ENCODE measurements at regions not wholly inside any gene's neighbourhood (a gene's known extent, or its start where the extent isn't known, plus 50 kb on each side); places are given as distances from the start of the nearest gene placed in this dataset.

DNA sequence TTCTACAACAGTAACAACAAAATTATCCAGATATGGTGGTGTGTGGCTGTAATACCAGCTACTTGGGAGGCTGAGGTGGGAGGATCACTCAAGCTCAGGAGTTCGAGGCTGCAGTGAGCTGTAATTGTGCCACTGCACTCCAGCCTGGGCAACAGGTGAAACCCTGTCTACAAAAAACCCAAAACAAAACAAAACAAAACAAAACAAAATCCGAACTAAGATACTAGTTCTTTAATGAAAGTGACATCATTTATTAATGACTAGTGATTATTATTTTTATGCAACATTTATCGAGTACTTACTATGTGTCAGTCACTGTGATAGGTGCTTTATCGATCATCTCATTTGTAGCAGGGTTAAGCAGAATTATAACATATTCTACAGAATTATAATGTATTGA is 196.9 kb upstream of the GDNF start:
- H3K4me2 ChIP-seq (ENCODE audit: extremely low read depth, insufficient read depth, low read length), result no peak overlapping the region
- TF ChIP-seq, protein P1, sequence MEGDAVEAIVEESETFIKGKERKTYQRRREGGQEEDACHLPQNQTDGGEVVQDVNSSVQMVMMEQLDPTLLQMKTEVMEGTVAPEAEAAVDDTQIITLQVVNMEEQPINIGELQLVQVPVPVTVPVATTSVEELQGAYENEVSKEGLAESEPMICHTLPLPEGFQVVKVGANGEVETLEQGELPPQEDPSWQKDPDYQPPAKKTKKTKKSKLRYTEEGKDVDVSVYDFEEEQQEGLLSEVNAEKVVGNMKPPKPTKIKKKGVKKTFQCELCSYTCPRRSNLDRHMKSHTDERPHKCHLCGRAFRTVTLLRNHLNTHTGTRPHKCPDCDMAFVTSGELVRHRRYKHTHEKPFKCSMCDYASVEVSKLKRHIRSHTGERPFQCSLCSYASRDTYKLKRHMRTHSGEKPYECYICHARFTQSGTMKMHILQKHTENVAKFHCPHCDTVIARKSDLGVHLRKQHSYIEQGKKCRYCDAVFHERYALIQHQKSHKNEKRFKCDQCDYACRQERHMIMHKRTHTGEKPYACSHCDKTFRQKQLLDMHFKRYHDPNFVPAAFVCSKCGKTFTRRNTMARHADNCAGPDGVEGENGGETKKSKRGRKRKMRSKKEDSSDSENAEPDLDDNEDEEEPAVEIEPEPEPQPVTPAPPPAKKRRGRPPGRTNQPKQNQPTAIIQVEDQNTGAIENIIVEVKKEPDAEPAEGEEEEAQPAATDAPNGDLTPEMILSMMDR (conservative IDR thresholded peaks at IDR 0.05 in 1 of 2, IDR thresholded peaks at IDR 0.05 in 1 of 2; ENCODE audit: low read depth in 1 of 2, low read length in 2 of 2), result no peak
- no peak for TF ChIP-seq EZH2 (IDR thresholded peaks at IDR 0.05; ENCODE audit: low read length, missing control alignments)
- H3K79me2 ChIP-seq (ENCODE audit: control insufficient read depth, insufficient read depth, low read length), result no peaks in the 10 kb centered on the region
- DNase-seq (ENCODE audit: low read depth in 2 of 2), result no peak
- no peak overlapping the region for H3K9ac ChIP-seq (ENCODE audit: insufficient read depth, low read length)
- H3K27me3 ChIP-seq (ENCODE audit: control insufficient read depth, insufficient read depth, low read length), result no peaks in the 10 kb centered on the region
- no peaks in the 10 kb centered on the region for H4K20me1 ChIP-seq (ENCODE audit: control insufficient read depth, extremely low read depth, insufficient read depth, low read length)
- H3K4me1 ChIP-seq (ENCODE audit: control insufficient read depth, extremely low read depth, insufficient read depth, low read length), result no peaks in the 10 kb centered on the region
- no peak overlapping the region for H3K27ac ChIP-seq (ENCODE audit: insufficient read depth, low read length)
- no peaks in the 10 kb centered on the region for H3K36me3 ChIP-seq (ENCODE audit: control insufficient read depth, insufficient read depth, low read length)
- no peak overlapping the region for H2AFZ ChIP-seq (ENCODE audit: low read length)
- H3K4me3 ChIP-seq (replicated peaks in 1 of 4; ENCODE audit: control extremely low read depth in 1 of 4, insufficient read depth in 1 of 4, low read depth in 3 of 4, low read length in 4 of 4), result no peak overlapping the region
- no peaks in the 10 kb centered on the region for H3K9me3 ChIP-seq (ENCODE audit: control insufficient read depth, insufficient read depth, low read depth, low read length)

- Histone ChIP-seq H3K9ac (ENCODE audit: insufficient read depth, low read length) (no peak overlapping the region), H2AFZ (ENCODE audit: low read length) (no peak overlapping the region), H4K20me1 (ENCODE audit: control insufficient read depth, extremely low read depth, insufficient read depth, low read length) (no peaks in the 10 kb centered on the region), H3K27me3 (ENCODE audit: control insufficient read depth, insufficient read depth, low read length) (no peaks in the 10 kb centered on the region), H3K4me2 (ENCODE audit: extremely low read depth, insufficient read depth, low read length) (no peak overlapping the region), H3K4me1 (ENCODE audit: control insufficient read depth, extremely low read depth, insufficient read depth, low read length) (no peaks in the 10 kb centered on the region), H3K36me3 (ENCODE audit: control insufficient read depth, insufficient read depth, low read length) (no peaks in the 10 kb centered on the region), H3K9me3 (ENCODE audit: control insufficient read depth, insufficient read depth, low read depth, low read length) (no peaks in the 10 kb centered on the region), H3K79me2 (ENCODE audit: control insufficient read depth, insufficient read depth, low read length) (no peaks in the 10 kb centered on the region), H3K4me3 (replicated peaks in 1 of 4; ENCODE audit: control extremely low read depth in 1 of 4, insufficient read depth in 1 of 4, low read depth in 3 of 4, low read length in 4 of 4) (no peak overlapping the region), H3K27ac (ENCODE audit: insufficient read depth, low read length) (no peak overlapping the region)
- DNase-seq (ENCODE audit: low read depth in 2 of 2), result no peak
- no peak for TF ChIP-seq EZH2 (IDR thresholded peaks at IDR 0.05; ENCODE audit: low read length, missing control alignments)
- TF ChIP-seq, protein P1 (conservative IDR thresholded peaks at IDR 0.05 in 1 of 2, IDR thresholded peaks at IDR 0.05 in 1 of 2; ENCODE audit: low read depth in 1 of 2, low read length in 2 of 2), result no peak
Measured at GRCh38 chr5:38032149-38032548, 192.3 kb upstream of the GDNF start.

DNA sequence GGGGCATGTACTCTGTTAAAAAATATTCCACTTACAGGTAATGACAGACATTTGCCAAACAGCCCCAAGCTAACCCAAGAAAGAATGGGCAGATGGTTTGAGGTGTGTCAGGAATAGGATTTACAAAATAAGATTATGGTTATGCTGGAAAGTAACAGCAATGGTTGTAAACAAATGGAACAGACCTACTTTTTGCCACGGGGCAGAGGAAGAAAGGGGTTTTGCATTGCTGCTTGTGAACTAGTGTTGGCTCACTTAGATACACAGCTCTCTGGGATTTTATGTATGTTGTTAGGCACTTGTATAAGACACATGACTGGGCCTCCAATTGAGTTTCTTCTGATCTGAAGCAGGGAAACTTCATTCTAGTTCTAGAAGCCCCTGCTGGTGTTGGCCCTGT is 191.5 kb upstream of the GDNF start:
- TF ChIP-seq, protein P1 (conservative IDR thresholded peaks at IDR 0.05 in 1 of 2, IDR thresholded peaks at IDR 0.05 in 1 of 2; ENCODE audit: low read depth in 1 of 2, low read length in 2 of 2), result no peak
- no peak for TF ChIP-seq EZH2 (IDR thresholded peaks at IDR 0.05; ENCODE audit: low read length, missing control alignments)
- Histone ChIP-seq H3K4me1 (ENCODE audit: control insufficient read depth, extremely low read depth, insufficient read depth, low read length) (no peaks in the 10 kb centered on the region), H3K9ac (ENCODE audit: insufficient read depth, low read length) (no peak overlapping the region), H3K27me3 (ENCODE audit: control insufficient read depth, insufficient read depth, low read length) (no peaks in the 10 kb centered on the region), H3K9me3 (ENCODE audit: control insufficient read depth, insufficient read depth, low read depth, low read length) (no peaks in the 10 kb centered on the region), H4K20me1 (ENCODE audit: control insufficient read depth, extremely low read depth, insufficient read depth, low read length) (no peaks in the 10 kb centered on the region), H3K4me3 (replicated peaks in 1 of 4; ENCODE audit: control extremely low read depth in 1 of 4, insufficient read depth in 1 of 4, low read depth in 3 of 4, low read length in 4 of 4) (no peak overlapping the region), H2AFZ (ENCODE audit: low read length) (no peak overlapping the region), H3K79me2 (ENCODE audit: control insufficient read depth, insufficient read depth, low read length) (no peaks in the 10 kb centered on the region), H3K27ac (ENCODE audit: insufficient read depth, low read length) (no peak overlapping the region), H3K4me2 (ENCODE audit: extremely low read depth, insufficient read depth, low read length) (no peak overlapping the region), H3K36me3 (ENCODE audit: control insufficient read depth, insufficient read depth, low read length) (no peaks in the 10 kb centered on the region)
- no peak for DNase-seq (ENCODE audit: low read depth in 2 of 2)
